Body of pancreas (tissue), 4 donors: ENCODE measurements at regions not wholly inside any gene's neighbourhood (a gene's known extent, or its start where the extent isn't known, plus 50 kb on each side); places are given as distances from the start of the nearest gene placed in this dataset.

ENCODE experiments used
- ATAC-seq: fragments of 150-250 bp; one replicate; pipeline ENCODE4 v1.9.1; 2016
- DNase-seq, 4 donors: peaks; one replicate each; pipeline ENCODE4 v3.0.0-alpha.2; 2019
- H3K27ac ChIP-seq, 4 donors: fragments of 200-600 bp; sonication (generic); 1 replicate in 3 of 4; 2 replicates in 1 of 4; pipeline versions ENCODE4 v1.5.1 to v1.6.1; 2016 to 2019; ENCODE audit warnings: mild to moderate bottlenecking in 1 of 4, mixed read lengths in 1 of 4, moderate library complexity in 1 of 4
- H3K27me3 ChIP-seq, 2 donors: fragments of 200-600 bp; sonication (generic); one replicate each; pipeline ENCODE4 v1.6.0; 2016; ENCODE audit warnings: mild to moderate bottlenecking in 1 of 2
- H3K36me3 ChIP-seq, 2 donors: fragments of 200-600 bp; sonication (generic); replicated peaks in 1 of 2; 2 replicates each; pipeline ENCODE4 v1.5.1; 2016; ENCODE audit warnings: low read depth in 2 of 2; ENCODE audit not compliant: insufficient read depth in 1 of 2
- H3K4me1 ChIP-seq: fragments of 200-600 bp; sonication (generic); one replicate; pipeline ENCODE4 v1.6.0; 2016
- H3K4me3 ChIP-seq, 2 donors: fragments of 200-600 bp; sonication (generic); 1 replicate in 1 of 2; 2 replicates in 1 of 2; pipeline ENCODE4 v1.5.1; 2016 to 2019
- H3K9me3 ChIP-seq, 3 donors: fragments of 200-600 bp; sonication (generic); 1 replicate in 2 of 3; 2 replicates in 1 of 3; pipeline ENCODE4 v1.5.1; 2016
- POLR2A ChIP-seq, 3 donors: fragments of 450-650 bp; IDR thresholded peaks; one replicate each; pipeline ENCODE4 v1.6.1; 2016; ENCODE audit warnings: antibody characterized with exemption in 3 of 3, mild to moderate bottlenecking in 2 of 3
- WGBS, 2 donors: methylation state at CpG; one replicate each; pipeline ENCODE4 v1.1.5; 2017; 5-methylcytosine and 5-hydroxymethylcytosine counted together
- intact Hi-C: fragments of 100-400 bp; cut with DNase I; formaldehyde crosslinking; loops from one replicate; pipeline ENCODE4 v1.15.1; 2023
- TF ChIP-seq, protein P1 (sequence below), 7 experiments: fragments of 450-650 bp in 4 of 7; fragments of 200-600 bp in 3 of 7; sonication (generic) in 3 of 7; IDR thresholded peaks; one replicate each; pipeline ENCODE4 v1.5.1; 2016 to 2019; ENCODE audit warnings: antibody characterized with exemption in 7 of 7

DNA sequence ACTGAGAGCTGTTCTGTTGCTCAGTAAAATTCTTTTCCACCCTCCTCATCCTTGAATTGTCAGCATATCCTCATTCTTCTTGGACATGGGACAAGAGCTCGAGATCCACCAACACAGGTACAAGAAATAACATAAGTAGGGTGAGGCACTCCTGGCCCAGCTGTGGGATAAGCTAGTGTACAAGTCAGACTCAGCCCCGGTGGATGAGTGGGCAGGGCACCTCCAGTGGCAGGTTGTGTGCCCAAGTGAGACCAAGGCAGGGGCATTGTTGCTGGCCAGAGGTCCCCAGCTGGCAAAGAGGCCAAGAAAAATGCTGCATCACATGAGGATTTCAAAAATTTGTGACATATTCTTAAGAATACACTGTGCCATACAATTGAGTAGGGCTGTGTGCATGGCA is 402.0 kb upstream of the ZWINT start:
- H3K27me3 ChIP-seq, result no peaks in the 10 kb centered on the region
- H3K27ac ChIP-seq, result no peak overlapping the region
- WGBS, 2 donors, result 55 to 71% methylated on average over 2 of the region's 2 CpGs
- no peak overlapping the region for H3K4me3 ChIP-seq
- ATAC-seq (no peak), DNase-seq (no peak)
- H3K9me3 ChIP-seq, result peaks cover 0 to 11% (median 3%) of the 10 kb centered on the region in 3 donors
- TF ChIP-seq, protein P1, sequence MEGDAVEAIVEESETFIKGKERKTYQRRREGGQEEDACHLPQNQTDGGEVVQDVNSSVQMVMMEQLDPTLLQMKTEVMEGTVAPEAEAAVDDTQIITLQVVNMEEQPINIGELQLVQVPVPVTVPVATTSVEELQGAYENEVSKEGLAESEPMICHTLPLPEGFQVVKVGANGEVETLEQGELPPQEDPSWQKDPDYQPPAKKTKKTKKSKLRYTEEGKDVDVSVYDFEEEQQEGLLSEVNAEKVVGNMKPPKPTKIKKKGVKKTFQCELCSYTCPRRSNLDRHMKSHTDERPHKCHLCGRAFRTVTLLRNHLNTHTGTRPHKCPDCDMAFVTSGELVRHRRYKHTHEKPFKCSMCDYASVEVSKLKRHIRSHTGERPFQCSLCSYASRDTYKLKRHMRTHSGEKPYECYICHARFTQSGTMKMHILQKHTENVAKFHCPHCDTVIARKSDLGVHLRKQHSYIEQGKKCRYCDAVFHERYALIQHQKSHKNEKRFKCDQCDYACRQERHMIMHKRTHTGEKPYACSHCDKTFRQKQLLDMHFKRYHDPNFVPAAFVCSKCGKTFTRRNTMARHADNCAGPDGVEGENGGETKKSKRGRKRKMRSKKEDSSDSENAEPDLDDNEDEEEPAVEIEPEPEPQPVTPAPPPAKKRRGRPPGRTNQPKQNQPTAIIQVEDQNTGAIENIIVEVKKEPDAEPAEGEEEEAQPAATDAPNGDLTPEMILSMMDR (IDR thresholded peaks at IDR 0.05), result no peak
- no peak for TF ChIP-seq POLR2A (IDR thresholded peaks at IDR 0.05)
- H3K4me1 ChIP-seq, result no peaks in the 10 kb centered on the region
- intact Hi-C loops, result no loop called here
- no peaks in the 10 kb centered on the region for H3K36me3 ChIP-seq

- H3K4me3 ChIP-seq, result no peak overlapping the region
- 37 to 44% methylated on average over 4 of the region's 4 CpGs for WGBS, 2 donors
- no peak for DNase-seq
- no peaks in the 10 kb centered on the region for H3K9me3 ChIP-seq
- H3K27me3 ChIP-seq, result no peaks in the 10 kb centered on the region
- H3K36me3 ChIP-seq, result no peaks in the 10 kb centered on the region
- no peak overlapping the region for H3K27ac ChIP-seq
- intact Hi-C loops, result no loop called here
- TF ChIP-seq, protein P1 (IDR thresholded peaks at IDR 0.05), result no peak
- TF ChIP-seq POLR2A (IDR thresholded peaks at IDR 0.05), result no peak
- H3K4me1 ChIP-seq, result no peaks in the 10 kb centered on the region
- ATAC-seq, result no peak
These were observed 384.4 kb upstream of the ZWINT start for GRCh38 chr10:56745490-56745889.

DNA sequence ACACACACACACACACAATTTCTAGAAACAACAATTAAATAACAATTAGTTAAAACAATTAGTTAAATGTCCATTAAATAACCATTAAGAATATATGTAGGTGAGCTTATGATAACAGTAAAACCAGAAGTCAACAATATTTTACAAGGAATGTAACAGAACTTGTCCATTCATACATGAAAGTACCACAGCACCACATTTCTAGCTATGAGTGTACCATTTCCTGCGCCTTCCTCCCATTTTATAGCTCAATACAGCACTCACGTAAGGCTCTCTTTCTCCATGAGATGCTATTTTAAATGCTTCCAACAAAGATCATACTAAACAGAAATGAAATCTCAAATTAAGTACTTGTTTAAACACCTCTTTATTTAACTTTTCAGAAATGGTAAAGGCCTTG is 367.3 kb upstream of the ZWINT start:
- Histone ChIP-seq H3K4me3 (no peak overlapping the region), H3K27ac (no peak overlapping the region), H3K27me3 (no peaks in the 10 kb centered on the region), H3K4me1 (no peaks in the 10 kb centered on the region), H3K9me3 (no peaks in the 10 kb centered on the region), H3K36me3 (no peaks in the 10 kb centered on the region)
- DNase-seq, result no peak
- intact Hi-C loops, result no loop called here
- no peak for ATAC-seq
- no peak for TF ChIP-seq POLR2A (IDR thresholded peaks at IDR 0.05)
- TF ChIP-seq, protein P1 (IDR thresholded peaks at IDR 0.05), result no peak
- 66 to 78% methylated on average over 2 of the region's 2 CpGs for WGBS, 2 donors

- ATAC-seq, result no peak
- intact Hi-C loops, result no loop called here
- Histone ChIP-seq H3K27me3 (no peaks in the 10 kb centered on the region), H3K4me1 (no peaks in the 10 kb centered on the region), H3K9me3 (no peaks in the 10 kb centered on the region), H3K36me3 (no peaks in the 10 kb centered on the region), H3K4me3 (no peak overlapping the region), H3K27ac (no peak overlapping the region)
- DNase-seq, result no peak
- TF ChIP-seq, protein P1 (IDR thresholded peaks at IDR 0.05), result no peak
- no peak for TF ChIP-seq POLR2A (IDR thresholded peaks at IDR 0.05)
- WGBS, 2 donors, result 62 to 75% methylated on average over 7 of the region's 7 CpGs
These were observed 361.9 kb upstream of the ZWINT start for GRCh38 chr10:56722912-56723311.

GRCh38 chr10:56715262-56715661 is 354.2 kb upstream of the ZWINT start:
- no peaks in the 10 kb centered on the region for H3K4me1 ChIP-seq
- H3K4me3 ChIP-seq, result no peak overlapping the region
- no peak for DNase-seq
- ATAC-seq, result no peak
- no peaks in the 10 kb centered on the region for H3K27me3 ChIP-seq
- H3K36me3 ChIP-seq, result no peaks in the 10 kb centered on the region
- TF ChIP-seq, protein P1 (IDR thresholded peaks at IDR 0.05), result no peak
- no peak for TF ChIP-seq POLR2A (IDR thresholded peaks at IDR 0.05)
- intact Hi-C loops, result no loop called here
- H3K27ac ChIP-seq, result no peak overlapping the region
- no peaks in the 10 kb centered on the region for H3K9me3 ChIP-seq
- WGBS, 2 donors, result 27 to 41% methylated on average over 2 of the region's 2 CpGs
